ENCODE measurements at regions not wholly inside any gene's neighbourhood (a gene's known extent, or its start where the extent isn't known, plus 50 kb on each side); places are given as distances from the start of the nearest gene placed in this dataset.

- Histone ChIP-seq H3K36me3 (ENCODE audit: control insufficient read depth in 4 of 4, insufficient read depth in 3 of 4, low read depth in 1 of 4, low read length in 3 of 4) (no peaks in the 10 kb centered on the region), H3K27ac (ENCODE audit: low read depth in 1 of 2, low read length in 2 of 2) (no peak overlapping the region), H3K9me3 (ENCODE audit: control insufficient read depth in 4 of 4, low read length in 3 of 4) (no peaks in the 10 kb centered on the region), H3K4me1 (ENCODE audit: control insufficient read depth in 4 of 4, insufficient read depth in 4 of 4, low read length in 3 of 4) (peaks cover 0 to 18% (median 11%) of the 10 kb centered on the region in 4 donors), H3K4me3 (ENCODE audit: low read depth in 1 of 3, low read length in 3 of 3) (no peak overlapping the region), H3K27me3 (ENCODE audit: control insufficient read depth in 4 of 4, insufficient read depth in 4 of 4, low read length in 3 of 4) (peaks cover 0 to 2% (median 0%) of the 10 kb centered on the region in 4 donors), H3K9ac (ENCODE audit: low read depth in 1 of 2, low read length in 2 of 2) (no peak overlapping the region)
- no peak for DNase-seq (ENCODE audit: low spot score)
- no peak for TF ChIP-seq MAX (IDR thresholded peaks at IDR 0.05)
- no peak for TF ChIP-seq REST (IDR thresholded peaks at IDR 0.05)
- no peak for TF ChIP-seq HNF4A (conservative IDR thresholded peaks at IDR 0.05)
- no peak for TF ChIP-seq FOXA1 (IDR thresholded peaks at IDR 0.05)
- no peak for TF ChIP-seq YY1 (IDR thresholded peaks at IDR 0.05)
- no peak for TF ChIP-seq JUND (IDR thresholded peaks at IDR 0.05)
- no peak for TF ChIP-seq HNF4G (IDR thresholded peaks at IDR 0.05)
- no peak for TF ChIP-seq RXRA (IDR thresholded peaks at IDR 0.05)
Observed at GRCh38 chr6:56848105-56848504, 106.8 kb upstream of the BEND6 start.

- Histone ChIP-seq H3K27me3 (ENCODE audit: control insufficient read depth in 4 of 4, insufficient read depth in 4 of 4, low read length in 3 of 4) (peaks cover 0 to 10% (median 3%) of the 10 kb centered on the region in 4 donors), H3K27ac (ENCODE audit: low read depth in 1 of 2, low read length in 2 of 2) (no peak overlapping the region), H3K9ac (ENCODE audit: low read depth in 1 of 2, low read length in 2 of 2) (no peak overlapping the region), H3K9me3 (ENCODE audit: control insufficient read depth in 4 of 4, low read length in 3 of 4) (no peaks in the 10 kb centered on the region), H3K36me3 (ENCODE audit: control insufficient read depth in 4 of 4, insufficient read depth in 3 of 4, low read depth in 1 of 4, low read length in 3 of 4) (no peaks in the 10 kb centered on the region), H3K4me3 (ENCODE audit: low read depth in 1 of 3, low read length in 3 of 3) (no peak overlapping the region), H3K4me1 (ENCODE audit: control insufficient read depth in 4 of 4, insufficient read depth in 4 of 4, low read length in 3 of 4) (peaks cover 0 to 14% (median 10%) of the 10 kb centered on the region in 4 donors)
- 74% methylated on average over 3 of the region's 3 CpGs for WGBS
- no peak for DNase-seq (ENCODE audit: low spot score)
- no peak for TF ChIP-seq FOXA2 (IDR thresholded peaks at IDR 0.05)
- TF ChIP-seq YY1 (IDR thresholded peaks at IDR 0.05): no peak
- TF ChIP-seq EGR1 (IDR thresholded peaks at IDR 0.05; ENCODE audit: low read depth in 2 of 2): no peak
- TF ChIP-seq REST (IDR thresholded peaks at IDR 0.05): no peak
- TF ChIP-seq JUND (IDR thresholded peaks at IDR 0.05): no peak
- no peak for TF ChIP-seq HNF4A (conservative IDR thresholded peaks at IDR 0.05)
- TF ChIP-seq, protein P1, sequence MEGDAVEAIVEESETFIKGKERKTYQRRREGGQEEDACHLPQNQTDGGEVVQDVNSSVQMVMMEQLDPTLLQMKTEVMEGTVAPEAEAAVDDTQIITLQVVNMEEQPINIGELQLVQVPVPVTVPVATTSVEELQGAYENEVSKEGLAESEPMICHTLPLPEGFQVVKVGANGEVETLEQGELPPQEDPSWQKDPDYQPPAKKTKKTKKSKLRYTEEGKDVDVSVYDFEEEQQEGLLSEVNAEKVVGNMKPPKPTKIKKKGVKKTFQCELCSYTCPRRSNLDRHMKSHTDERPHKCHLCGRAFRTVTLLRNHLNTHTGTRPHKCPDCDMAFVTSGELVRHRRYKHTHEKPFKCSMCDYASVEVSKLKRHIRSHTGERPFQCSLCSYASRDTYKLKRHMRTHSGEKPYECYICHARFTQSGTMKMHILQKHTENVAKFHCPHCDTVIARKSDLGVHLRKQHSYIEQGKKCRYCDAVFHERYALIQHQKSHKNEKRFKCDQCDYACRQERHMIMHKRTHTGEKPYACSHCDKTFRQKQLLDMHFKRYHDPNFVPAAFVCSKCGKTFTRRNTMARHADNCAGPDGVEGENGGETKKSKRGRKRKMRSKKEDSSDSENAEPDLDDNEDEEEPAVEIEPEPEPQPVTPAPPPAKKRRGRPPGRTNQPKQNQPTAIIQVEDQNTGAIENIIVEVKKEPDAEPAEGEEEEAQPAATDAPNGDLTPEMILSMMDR (IDR thresholded peaks at IDR 0.05; ENCODE audit: low read depth, low read length, missing input control): no peak
- TF ChIP-seq GABPA (IDR thresholded peaks at IDR 0.05 in 1 of 2, conservative IDR thresholded peaks at IDR 0.05 in 1 of 2): no peak
- TF ChIP-seq RAD21 (IDR thresholded peaks at IDR 0.05): no peak
- TF ChIP-seq ATF3 (IDR thresholded peaks at IDR 0.05): no peak
- no peak for TF ChIP-seq MAX (IDR thresholded peaks at IDR 0.05)
- no peak for TF ChIP-seq TAF1 (conservative IDR thresholded peaks at IDR 0.05)
- no peak for TF ChIP-seq FOXA1 (IDR thresholded peaks at IDR 0.05)
Observed at GRCh38 chr6:56845032-56845431, 109.9 kb upstream of the BEND6 start.
